Endothelial cell of umbilical vein (primary cell): ENCODE measurements at regions not wholly inside any gene's neighbourhood (a gene's known extent, or its start where the extent isn't known, plus 50 kb on each side); places are given as distances from the start of the nearest gene placed in this dataset.

Experiments
- EZH2 ChIP-seq: IDR thresholded peaks from 2 replicates; pipeline ENCODE4 v1.6.1; 2012; ENCODE audit warnings: borderline replicate concordance, low read depth, mild to moderate bottlenecking, moderate library complexity, low read length, inconsistent platforms; ENCODE audit not compliant: severe bottlenecking
- TF ChIP-seq, protein P1 (sequence below), 2 donors: IDR thresholded peaks; 1 replicate in 1 of 2; 2 replicates in 1 of 2; pipeline ENCODE4 v1.5.1; 2011; ENCODE audit warnings: low read length in 2 of 2, mild to moderate bottlenecking in 2 of 2, moderate library complexity in 2 of 2, control low read depth in 1 of 2, inconsistent platforms in 1 of 2, low read depth in 1 of 2; ENCODE audit not compliant: insufficient read depth in 1 of 2; ENCODE audit errors: extremely low read depth in 1 of 2

DNA sequence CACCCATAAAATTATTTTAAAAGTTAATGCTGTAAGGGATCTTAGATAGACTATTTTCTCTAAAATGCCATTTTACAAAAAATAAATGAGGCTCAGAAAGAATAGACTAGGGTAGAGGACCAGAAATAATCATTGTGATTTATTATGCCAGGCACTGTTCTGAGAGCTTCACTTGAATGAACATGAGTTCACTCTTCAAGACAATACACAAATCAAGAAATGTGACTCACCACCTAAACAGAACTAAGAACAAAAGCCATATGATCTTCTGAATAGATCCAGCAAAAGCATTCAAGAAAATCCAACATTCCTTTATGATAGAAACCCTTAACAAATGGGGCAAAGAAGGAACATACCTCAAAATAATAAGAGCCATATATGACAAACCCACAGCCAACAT lies 582.0 kb downstream of the PKHD1 start:
- TF ChIP-seq, protein P1, sequence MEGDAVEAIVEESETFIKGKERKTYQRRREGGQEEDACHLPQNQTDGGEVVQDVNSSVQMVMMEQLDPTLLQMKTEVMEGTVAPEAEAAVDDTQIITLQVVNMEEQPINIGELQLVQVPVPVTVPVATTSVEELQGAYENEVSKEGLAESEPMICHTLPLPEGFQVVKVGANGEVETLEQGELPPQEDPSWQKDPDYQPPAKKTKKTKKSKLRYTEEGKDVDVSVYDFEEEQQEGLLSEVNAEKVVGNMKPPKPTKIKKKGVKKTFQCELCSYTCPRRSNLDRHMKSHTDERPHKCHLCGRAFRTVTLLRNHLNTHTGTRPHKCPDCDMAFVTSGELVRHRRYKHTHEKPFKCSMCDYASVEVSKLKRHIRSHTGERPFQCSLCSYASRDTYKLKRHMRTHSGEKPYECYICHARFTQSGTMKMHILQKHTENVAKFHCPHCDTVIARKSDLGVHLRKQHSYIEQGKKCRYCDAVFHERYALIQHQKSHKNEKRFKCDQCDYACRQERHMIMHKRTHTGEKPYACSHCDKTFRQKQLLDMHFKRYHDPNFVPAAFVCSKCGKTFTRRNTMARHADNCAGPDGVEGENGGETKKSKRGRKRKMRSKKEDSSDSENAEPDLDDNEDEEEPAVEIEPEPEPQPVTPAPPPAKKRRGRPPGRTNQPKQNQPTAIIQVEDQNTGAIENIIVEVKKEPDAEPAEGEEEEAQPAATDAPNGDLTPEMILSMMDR (IDR thresholded peaks at IDR 0.05; ENCODE audit: extremely low read depth in 1 of 2, insufficient read depth in 1 of 2, low read depth in 1 of 2, low read length in 2 of 2): no peak
- no peak for TF ChIP-seq EZH2
